ENCODE measurements at regions not wholly inside any gene's neighbourhood (a gene's known extent, or its start where the extent isn't known, plus 50 kb on each side); places are given as distances from the start of the nearest gene placed in this dataset.
"Not testable (repeated sequence)": the region's sequence is repeated elsewhere in the genome, so short reads cannot be mapped to it uniquely, and the experiment has no call there.

GRCh38 chr2:187642498-187642897 lies 88.3 kb upstream of the TFPI start:
- H3K36me3 Mint-ChIP-seq (ENCODE audit: insufficient read depth), result no peaks in the 10 kb centered on the region
- no peak overlapping the region for H3K4me3 Mint-ChIP-seq
- ATAC-seq (replicated peaks) (no peak), DNase-seq (no peak)
- no peaks in the 10 kb centered on the region for H3K9me3 Mint-ChIP-seq
- H3K27me3 Mint-ChIP-seq, result no peaks in the 10 kb centered on the region
- H3K27ac Mint-ChIP-seq, result no peak overlapping the region
- H3K4me1 Mint-ChIP-seq (ENCODE audit: low read depth in 2 of 2), result no peaks in the 10 kb centered on the region

GRCh38 chr2:187644486-187644885 lies 90.3 kb upstream of the TFPI start:
- no peak overlapping the region for H3K27ac Mint-ChIP-seq
- no peaks in the 10 kb centered on the region for H3K9me3 Mint-ChIP-seq
- ATAC-seq (replicated peaks), result no peak
- H3K4me3 Mint-ChIP-seq, result no peak overlapping the region
- H3K4me1 Mint-ChIP-seq (ENCODE audit: low read depth in 2 of 2), result no peaks in the 10 kb centered on the region
- no peak for DNase-seq
- H3K27me3 Mint-ChIP-seq, result no peaks in the 10 kb centered on the region
- H3K36me3 Mint-ChIP-seq (ENCODE audit: insufficient read depth), result no peaks in the 10 kb centered on the region

- no peak overlapping the region for H3K27ac Mint-ChIP-seq
- H3K9me3 Mint-ChIP-seq, result no peaks in the 10 kb centered on the region
- DNase-seq, result no peak
- ATAC-seq (replicated peaks), result no peak
- H3K36me3 Mint-ChIP-seq (ENCODE audit: insufficient read depth), result no peaks in the 10 kb centered on the region
- H3K4me3 Mint-ChIP-seq, result no peak overlapping the region
- H3K4me1 Mint-ChIP-seq (ENCODE audit: low read depth in 2 of 2), result no peaks in the 10 kb centered on the region
- no peaks in the 10 kb centered on the region for H3K27me3 Mint-ChIP-seq
Measured at GRCh38 chr2:187644981-187645380, 90.7 kb upstream of the TFPI start.

- no peak overlapping the region for H3K4me3 Mint-ChIP-seq
- no peak for ATAC-seq (replicated peaks)
- no peaks in the 10 kb centered on the region for H3K9me3 Mint-ChIP-seq
- H3K36me3 Mint-ChIP-seq (ENCODE audit: insufficient read depth), result no peaks in the 10 kb centered on the region
- no peaks in the 10 kb centered on the region for H3K4me1 Mint-ChIP-seq (ENCODE audit: low read depth in 2 of 2)
- no peak for DNase-seq
- H3K27ac Mint-ChIP-seq, result no peak overlapping the region
- H3K27me3 Mint-ChIP-seq, result no peaks in the 10 kb centered on the region
Measured at GRCh38 chr2:187646556-187646955, 92.3 kb upstream of the TFPI start.

- Mint-ChIP-seq H3K27ac (no peak overlapping the region), H3K4me3 (no peak overlapping the region), H3K27me3 (no peaks in the 10 kb centered on the region), H3K9me3 (peaks cover 3 to 7% of the 10 kb centered on the region in 2 donors), H3K36me3 (ENCODE audit: insufficient read depth) (no peaks in the 10 kb centered on the region), H3K4me1 (ENCODE audit: low read depth in 2 of 2) (no peaks in the 10 kb centered on the region)
- no peak for DNase-seq
- ATAC-seq (replicated peaks), result no peak
Measured at GRCh38 chr2:187654535-187654934, 100.3 kb upstream of the TFPI start.

GRCh38 chr2:187655001-187655400 lies 100.8 kb upstream of the TFPI start:
- Mint-ChIP-seq H3K27me3 (no peaks in the 10 kb centered on the region), H3K36me3 (ENCODE audit: insufficient read depth) (no peaks in the 10 kb centered on the region), H3K4me3 (no peak overlapping the region), H3K9me3 (peaks cover 3 to 7% of the 10 kb centered on the region in 2 donors), H3K4me1 (ENCODE audit: low read depth in 2 of 2) (no peaks in the 10 kb centered on the region), H3K27ac (no peak overlapping the region)
- DNase-seq (no peak), ATAC-seq (replicated peaks) (no peak)

GRCh38 chr2:187656123-187656522 lies 101.9 kb upstream of the TFPI start:
- Mint-ChIP-seq H3K36me3 (ENCODE audit: insufficient read depth) (no peaks in the 10 kb centered on the region), H3K9me3 (peaks cover 3 to 7% of the 10 kb centered on the region in 2 donors), H3K4me3 (no peak overlapping the region), H3K27ac (no peak overlapping the region), H3K27me3 (no peaks in the 10 kb centered on the region), H3K4me1 (ENCODE audit: low read depth in 2 of 2) (no peaks in the 10 kb centered on the region)
- ATAC-seq (replicated peaks) (no peak), DNase-seq (no peak)

GRCh38 chr2:187658952-187659525 lies 104.8 kb upstream of the TFPI start:
- Mint-ChIP-seq H3K4me1 (ENCODE audit: low read depth in 2 of 2) (no peaks in the 10 kb centered on the region), H3K36me3 (ENCODE audit: insufficient read depth) (no peaks in the 10 kb centered on the region), H3K27ac (no peak overlapping the region), H3K4me3 (no peak overlapping the region), H3K9me3 (peaks cover under 1 to 7% of the 10 kb centered on the region in 2 donors), H3K27me3 (no peaks in the 10 kb centered on the region)
- ATAC-seq (replicated peaks) (no peak), DNase-seq (no peak)

- not testable (repeated sequence) for ATAC-seq (replicated peaks); H3K27me3 Mint-ChIP-seq; H3K4me3 Mint-ChIP-seq; H3K4me1 Mint-ChIP-seq (ENCODE audit: low read depth in 2 of 2); DNase-seq; H3K27ac Mint-ChIP-seq; H3K36me3 Mint-ChIP-seq (ENCODE audit: insufficient read depth)
- peaks cover 17 to 30% of the 10 kb centered on the region in 2 donors for H3K9me3 Mint-ChIP-seq
Measured at GRCh38 chr2:187676050-187676449, 121.8 kb upstream of the TFPI start.

- H3K36me3 Mint-ChIP-seq (ENCODE audit: insufficient read depth), result no peaks in the 10 kb centered on the region
- H3K4me1 Mint-ChIP-seq (ENCODE audit: low read depth in 2 of 2), result no peaks in the 10 kb centered on the region
- no peak for DNase-seq
- H3K27me3 Mint-ChIP-seq, result no peaks in the 10 kb centered on the region
- no peak overlapping the region for H3K4me3 Mint-ChIP-seq
- ATAC-seq (replicated peaks), result no peak
- H3K27ac Mint-ChIP-seq, result no peak overlapping the region
- peaks cover 9 to 11% of the 10 kb centered on the region in 2 donors for H3K9me3 Mint-ChIP-seq
Measured at GRCh38 chr2:187679454-187679853, 125.2 kb upstream of the TFPI start.

- ATAC-seq (replicated peaks), result no peak
- Mint-ChIP-seq H3K27me3 (no peaks in the 10 kb centered on the region), H3K4me1 (ENCODE audit: low read depth in 2 of 2) (no peaks in the 10 kb centered on the region), H3K4me3 (no peak overlapping the region), H3K9me3 (peaks cover 0 to 1% of the 10 kb centered on the region in 2 donors), H3K36me3 (ENCODE audit: insufficient read depth) (no peaks in the 10 kb centered on the region), H3K27ac (no peak overlapping the region)
- DNase-seq, result no peak
Measured at GRCh38 chr2:187684174-187684573, 129.9 kb upstream of the TFPI start.

GRCh38 chr2:187686416-187687024 lies 132.3 kb upstream of the TFPI start:
- Mint-ChIP-seq H3K27me3 (no peaks in the 10 kb centered on the region), H3K36me3 (ENCODE audit: insufficient read depth) (no peaks in the 10 kb centered on the region), H3K9me3 (peaks cover 4 to 8% of the 10 kb centered on the region in 2 donors), H3K4me1 (ENCODE audit: low read depth in 2 of 2) (no peaks in the 10 kb centered on the region), H3K27ac (no peak overlapping the region), H3K4me3 (no peak overlapping the region)
- no peak for ATAC-seq (replicated peaks)
- no peak for DNase-seq

GRCh38 chr2:187687585-187687984 lies 133.3 kb upstream of the TFPI start:
- no peaks in the 10 kb centered on the region for H3K36me3 Mint-ChIP-seq (ENCODE audit: insufficient read depth)
- no peak for ATAC-seq (replicated peaks)
- H3K27me3 Mint-ChIP-seq, result no peaks in the 10 kb centered on the region
- peaks cover 4 to 8% of the 10 kb centered on the region in 2 donors for H3K9me3 Mint-ChIP-seq
- no peaks in the 10 kb centered on the region for H3K4me1 Mint-ChIP-seq (ENCODE audit: low read depth in 2 of 2)
- DNase-seq, result no peak
- no peak overlapping the region for H3K4me3 Mint-ChIP-seq
- no peak overlapping the region for H3K27ac Mint-ChIP-seq

GRCh38 chr2:187689372-187689771 lies 135.1 kb upstream of the TFPI start:
- ATAC-seq (replicated peaks) (no peak), DNase-seq (no peak)
- Mint-ChIP-seq H3K27ac (no peak overlapping the region), H3K36me3 (ENCODE audit: insufficient read depth) (no peaks in the 10 kb centered on the region), H3K4me3 (no peak overlapping the region), H3K4me1 (ENCODE audit: low read depth in 2 of 2) (no peaks in the 10 kb centered on the region), H3K9me3 (peaks cover 4 to 13% of the 10 kb centered on the region in 2 donors), H3K27me3 (no peaks in the 10 kb centered on the region)
